Transverse colon (tissue), 4 donors: ENCODE measurements at regions not wholly inside any gene's neighbourhood (a gene's known extent, or its start where the extent isn't known, plus 50 kb on each side); places are given as distances from the start of the nearest gene placed in this dataset.

Experiments used
- DNase-seq: peaks from one replicate; pipeline ENCODE4 v3.0.0-alpha.2; 2019
- H3K27ac ChIP-seq, 4 donors: fragments of 200-600 bp; sonication (generic); 2 replicates each; pipeline ENCODE4 v1.5.1; 2016 to 2018; ENCODE audit warnings: inconsistent platforms in 4 of 4
- H3K27me3 ChIP-seq: fragments of 200-600 bp; sonication (generic); 2 replicates; pipeline ENCODE4 v1.5.1; 2017; ENCODE audit warnings: inconsistent platforms
- H3K36me3 ChIP-seq, 4 donors: fragments of 200-600 bp; sonication (generic); 2 replicates each; pipeline ENCODE4 v1.5.1; 2017 to 2019; ENCODE audit warnings: inconsistent platforms in 4 of 4
- H3K4me1 ChIP-seq, 4 donors: fragments of 200-600 bp; sonication (generic); 2 replicates each; pipeline ENCODE4 v1.5.1; 2017 to 2020; ENCODE audit warnings: inconsistent platforms in 4 of 4
- H3K4me3 ChIP-seq, 4 donors: fragments of 200-600 bp; sonication (generic); 1 replicate in 1 of 4; 2 replicates in 3 of 4; pipeline versions ENCODE4 v1.5.1 to v1.6.1; 2017 to 2019; ENCODE audit warnings: inconsistent platforms in 4 of 4
- H3K9me3 ChIP-seq, 2 donors: fragments of 200-600 bp; sonication (generic); 2 replicates each; pipeline ENCODE4 v1.5.1; 2017 to 2019; ENCODE audit warnings: inconsistent platforms in 2 of 2
- EP300 ChIP-seq: sonication (generic); formaldehyde crosslinking; IDR thresholded peaks from one replicate; pipeline ENCODE4 v1.6.1; 2017; ENCODE audit warnings: antibody characterized with exemption, low read depth
- POLR2A ChIP-seq: fragments of 450-650 bp; IDR thresholded peaks from one replicate; pipeline ENCODE4 v1.6.1; 2016; ENCODE audit warnings: antibody characterized with exemption, mild to moderate bottlenecking, moderate library complexity
- POLR2AphosphoS5 ChIP-seq, 3 donors: sonication (generic); formaldehyde crosslinking; IDR thresholded peaks; one replicate each; pipeline ENCODE4 v1.6.1; 2016; ENCODE audit warnings: antibody characterized with exemption in 3 of 3
- WGBS, 2 donors: methylation state at CpG; one replicate each; pipeline ENCODE4 v1.1.5; 2018; ENCODE audit warnings: low coverage in 1 of 2; 5-methylcytosine and 5-hydroxymethylcytosine counted together
- in situ Hi-C, 4 donors: fragments of 200-750 bp; cut with MboI; loops; one replicate each; pipeline versions ENCODE4 v1.15.0 to v1.15.1; 2017; ENCODE audit warnings: low sequenced_read_pairs in 3 of 4, low pct_ligation_motif_present in 1 of 4, low pct_unique_long_range_greater_than_20kb in 1 of 4
- intact Hi-C: fragments of 100-400 bp; cut with DNase I; formaldehyde crosslinking; loops from one replicate; pipeline ENCODE4 v1.15.1; 2023; ENCODE audit warnings: low total_unique reads
- TF ChIP-seq, protein P1 (sequence below), 5 experiments: fragments of 200-600 bp in 3 of 5; fragments of 450-650 bp in 2 of 5; sonication (generic) in 3 of 5; IDR thresholded peaks; 1 replicate in 2 of 5; 2 replicates in 3 of 5; pipeline ENCODE4 v1.5.1; 2016 to 2017; ENCODE audit warnings: antibody characterized with exemption in 5 of 5, inconsistent platforms in 3 of 5, mild to moderate bottlenecking in 2 of 5, moderate library complexity in 1 of 5

GRCh38 chr11:70671083-70671482, 272.8 kb downstream of the CTTN start:
- intact Hi-C loops = no loop called here
- Histone ChIP-seq H3K4me1 (peaks cover 0 to under 1% (median under 1%) of the 10 kb centered on the region in 4 donors), H3K27me3 (no peaks in the 10 kb centered on the region), H3K4me3 (no peak overlapping the region), H3K36me3 (no peaks in the 10 kb centered on the region), H3K27ac (no peak overlapping the region), H3K9me3 (no peaks in the 10 kb centered on the region)
- no peak for DNase-seq
- in situ Hi-C loops = no loop called here
- WGBS, 2 donors = 50% methylated on average over 19 of the region's 19 CpGs; no CpG with 5 or more reads in 1 of the 2 donors
- TF ChIP-seq POLR2AphosphoS5 (IDR thresholded peaks at IDR 0.05) (no peak), EP300 (no peak), POLR2A (no peak)
- TF ChIP-seq, protein P1, sequence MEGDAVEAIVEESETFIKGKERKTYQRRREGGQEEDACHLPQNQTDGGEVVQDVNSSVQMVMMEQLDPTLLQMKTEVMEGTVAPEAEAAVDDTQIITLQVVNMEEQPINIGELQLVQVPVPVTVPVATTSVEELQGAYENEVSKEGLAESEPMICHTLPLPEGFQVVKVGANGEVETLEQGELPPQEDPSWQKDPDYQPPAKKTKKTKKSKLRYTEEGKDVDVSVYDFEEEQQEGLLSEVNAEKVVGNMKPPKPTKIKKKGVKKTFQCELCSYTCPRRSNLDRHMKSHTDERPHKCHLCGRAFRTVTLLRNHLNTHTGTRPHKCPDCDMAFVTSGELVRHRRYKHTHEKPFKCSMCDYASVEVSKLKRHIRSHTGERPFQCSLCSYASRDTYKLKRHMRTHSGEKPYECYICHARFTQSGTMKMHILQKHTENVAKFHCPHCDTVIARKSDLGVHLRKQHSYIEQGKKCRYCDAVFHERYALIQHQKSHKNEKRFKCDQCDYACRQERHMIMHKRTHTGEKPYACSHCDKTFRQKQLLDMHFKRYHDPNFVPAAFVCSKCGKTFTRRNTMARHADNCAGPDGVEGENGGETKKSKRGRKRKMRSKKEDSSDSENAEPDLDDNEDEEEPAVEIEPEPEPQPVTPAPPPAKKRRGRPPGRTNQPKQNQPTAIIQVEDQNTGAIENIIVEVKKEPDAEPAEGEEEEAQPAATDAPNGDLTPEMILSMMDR (IDR thresholded peaks at IDR 0.05) = no peak

GRCh38 chr11:70671611-70672010, 273.3 kb downstream of the CTTN start:
- in situ Hi-C loops (no loop called here), intact Hi-C loops (no loop called here)
- Histone ChIP-seq H3K27me3 (no peaks in the 10 kb centered on the region), H3K4me1 (peaks cover 0 to 4% (median 4%) of the 10 kb centered on the region in 4 donors), H3K27ac (no peak overlapping the region), H3K36me3 (no peaks in the 10 kb centered on the region), H3K4me3 (no peak overlapping the region), H3K9me3 (no peaks in the 10 kb centered on the region)
- WGBS, 2 donors = 64 to 75% methylated on average over 2 to 5 of the region's 5 CpGs
- no peak for DNase-seq
- TF ChIP-seq, protein P1 (IDR thresholded peaks at IDR 0.05) = no peak
- no peak for TF ChIP-seq POLR2A
- TF ChIP-seq EP300 = no peak
- no peak for TF ChIP-seq POLR2AphosphoS5 (IDR thresholded peaks at IDR 0.05)

DNA sequence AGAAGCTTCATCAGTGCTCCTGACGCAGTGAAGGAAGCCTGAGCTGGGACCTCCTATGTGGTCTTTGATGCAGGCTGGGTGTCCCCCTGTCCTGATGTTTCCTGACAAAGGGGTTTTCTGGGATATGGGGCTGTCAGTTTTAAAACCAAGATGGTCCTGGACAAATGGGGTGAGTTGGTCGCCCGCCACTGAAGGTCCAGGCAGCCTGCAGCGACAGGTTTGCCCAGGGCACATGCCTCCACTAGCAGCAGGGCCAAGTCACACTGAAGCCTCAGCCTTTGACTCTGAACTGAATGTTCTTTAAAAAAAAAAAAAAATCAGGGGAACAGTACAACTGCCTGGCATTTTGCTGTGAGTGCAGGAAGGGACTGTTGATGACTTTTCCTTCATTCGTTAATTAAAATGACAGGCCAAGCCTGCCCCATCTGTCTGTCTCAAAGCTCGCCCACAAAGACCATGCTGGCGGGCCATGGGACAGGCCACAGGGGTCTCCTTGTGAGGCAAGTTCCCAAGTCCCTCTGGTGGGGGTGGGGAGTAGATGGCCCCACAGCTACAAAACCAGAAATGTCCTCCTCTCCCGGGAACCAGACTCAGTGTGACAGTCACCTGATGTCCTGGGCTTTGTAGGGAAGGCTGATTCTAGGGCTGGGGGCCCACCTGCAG, 274.8 kb downstream of the CTTN start:
- in situ Hi-C loops (no loop called here), intact Hi-C loops (no loop called here)
- H3K27me3 ChIP-seq = no peaks in the 10 kb centered on the region
- no peaks in the 10 kb centered on the region for H3K36me3 ChIP-seq
- no peak for DNase-seq
- no peak overlapping the region for H3K4me3 ChIP-seq
- 80 to 88% methylated on average over 1 to 8 of the region's 8 CpGs for WGBS, 2 donors
- peaks cover 0 to 4% (median 4%) of the 10 kb centered on the region in 4 donors for H3K4me1 ChIP-seq
- H3K27ac ChIP-seq = no peak overlapping the region
- TF ChIP-seq, protein P1 (IDR thresholded peaks at IDR 0.05) = no peak
- TF ChIP-seq POLR2AphosphoS5 (IDR thresholded peaks at IDR 0.05) = no peak
- no peaks in the 10 kb centered on the region for H3K9me3 ChIP-seq

DNA sequence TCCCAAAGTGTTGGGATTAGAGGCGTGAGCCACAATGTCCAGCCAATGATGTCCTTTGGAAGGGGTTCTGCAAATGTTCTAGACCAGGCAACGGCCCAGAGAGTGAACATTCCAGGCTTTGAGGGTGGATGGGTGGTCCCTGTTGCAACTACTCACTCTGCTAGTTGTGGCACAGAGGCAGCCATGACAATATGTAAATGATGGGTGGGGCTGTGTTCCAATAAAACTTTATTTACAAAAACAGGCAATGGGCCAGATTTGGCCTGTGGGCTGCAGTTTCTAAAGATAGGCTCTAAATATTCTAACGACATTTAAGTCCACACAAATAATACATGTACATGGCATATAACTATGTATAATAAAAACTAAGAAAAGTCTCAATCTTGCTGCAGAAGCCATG, 276.3 kb downstream of the CTTN start:
- H3K27me3 ChIP-seq = no peaks in the 10 kb centered on the region
- no peak for DNase-seq
- WGBS, 2 donors = 85 to 86% methylated on average over 1 to 3 of the region's 3 CpGs
- H3K9me3 ChIP-seq = no peaks in the 10 kb centered on the region
- TF ChIP-seq POLR2AphosphoS5 (IDR thresholded peaks at IDR 0.05) (no peak), POLR2A (no peak), EP300 (no peak)
- TF ChIP-seq, protein P1 (IDR thresholded peaks at IDR 0.05) = no peak
- in situ Hi-C loops = no loop called here
- H3K4me1 ChIP-seq = peaks cover 0 to 4% (median 4%) of the 10 kb centered on the region in 4 donors
- H3K4me3 ChIP-seq = no peak overlapping the region
- intact Hi-C loops = no loop called here
- no peak overlapping the region for H3K27ac ChIP-seq
- H3K36me3 ChIP-seq = no peaks in the 10 kb centered on the region
